ENCODE measurements at regions not wholly inside any gene's neighbourhood (a gene's known extent, or its start where the extent isn't known, plus 50 kb on each side); places are given as distances from the start of the nearest gene placed in this dataset.

DNA sequence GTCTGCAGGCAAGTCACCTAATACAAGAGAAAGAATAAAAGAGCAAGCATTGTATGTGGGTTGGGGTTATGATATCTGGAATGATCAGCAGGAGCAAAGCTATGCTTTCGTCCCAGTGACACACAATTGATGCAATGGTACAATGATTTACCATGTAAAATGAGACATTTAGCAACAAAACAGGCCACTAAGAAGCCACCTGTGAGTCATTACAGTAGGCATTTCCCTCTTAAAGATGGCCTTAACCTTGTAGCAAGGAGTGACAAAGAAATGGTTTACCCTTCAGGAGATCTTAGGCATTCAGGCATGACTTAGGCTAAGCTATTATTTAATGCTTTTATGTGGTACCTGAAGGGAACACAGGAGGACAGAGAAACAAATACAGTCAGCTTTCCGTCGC lies 373.3 kb upstream of the RBMS3 start:
- DNase-seq, result no peak

- no peak for DNase-seq
Measured at GRCh38 chr3:28912120-28912885, 368.6 kb upstream of the RBMS3 start.

- no peak for DNase-seq
Measured at GRCh38 chr3:28915741-28916500, 364.9 kb upstream of the RBMS3 start.

- DNase-seq, result no peak
Measured at GRCh38 chr3:28916713-28917499, 364.0 kb upstream of the RBMS3 start.

DNA sequence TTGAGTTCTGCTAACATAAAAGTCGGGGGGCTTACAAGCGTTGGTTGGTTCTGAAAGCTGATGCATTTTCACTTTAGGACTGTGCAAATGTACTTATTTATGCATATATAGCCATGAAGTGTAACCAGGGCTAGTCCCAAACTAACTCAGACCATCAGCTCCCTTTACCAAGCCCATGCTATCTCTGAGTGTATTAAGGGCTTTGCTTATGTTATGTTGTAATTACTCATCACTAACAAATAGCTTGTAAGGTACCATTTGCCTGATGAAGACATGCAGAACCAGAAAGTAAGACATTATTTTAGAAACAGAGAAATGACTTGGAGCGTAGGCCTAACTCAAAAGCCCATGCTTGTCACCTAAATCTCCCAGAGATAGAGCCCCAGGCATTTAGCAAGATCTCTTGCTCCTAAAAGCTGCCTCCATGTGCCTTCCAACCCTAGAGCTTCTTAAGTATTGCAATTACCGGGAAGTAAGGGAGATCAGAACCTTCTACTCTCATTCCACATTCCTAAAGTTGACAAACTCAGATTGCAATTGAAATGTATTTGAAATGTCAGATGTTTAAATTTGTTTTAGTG lies 362.9 kb upstream of the RBMS3 start:
- DNase-seq, result no peak

DNA sequence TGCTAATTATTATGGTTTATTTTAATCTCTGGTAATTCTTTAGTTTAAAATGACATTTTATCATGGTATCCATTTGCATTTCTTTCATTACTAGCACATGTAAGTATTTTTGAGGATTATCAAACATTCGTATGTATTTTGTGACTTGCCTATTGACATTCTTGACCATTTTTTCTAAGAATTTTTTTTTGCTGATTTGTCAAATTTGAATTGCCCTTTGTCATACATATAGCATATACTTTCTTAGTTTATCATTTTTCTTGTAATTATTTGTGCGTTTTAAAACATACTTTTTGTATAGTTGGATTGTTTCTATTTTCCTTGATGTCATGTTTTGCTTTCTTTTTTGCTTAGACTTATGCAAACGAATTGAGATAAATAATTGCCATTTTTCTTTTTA lies 358.5 kb upstream of the RBMS3 start:
- DNase-seq, result no peak

DNA sequence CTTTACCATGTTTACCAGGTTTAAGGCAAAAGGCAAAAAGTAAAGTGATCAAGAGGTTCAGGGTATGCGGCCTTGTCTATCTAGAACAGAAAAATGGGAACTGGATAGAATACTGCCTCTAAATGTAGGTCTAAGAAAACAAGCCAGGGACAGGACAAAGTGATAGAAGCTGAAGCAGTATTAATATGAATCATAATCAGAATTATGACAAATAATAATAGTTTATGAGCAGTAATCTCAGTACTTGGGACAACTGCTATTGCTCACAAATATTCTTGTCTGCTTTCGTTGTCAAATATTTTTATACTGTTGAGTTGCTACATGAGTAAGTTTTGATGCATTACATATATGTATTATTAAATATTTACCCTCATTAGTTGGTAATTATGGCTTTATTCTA lies 356.9 kb upstream of the RBMS3 start:
- no peak for DNase-seq

DNA sequence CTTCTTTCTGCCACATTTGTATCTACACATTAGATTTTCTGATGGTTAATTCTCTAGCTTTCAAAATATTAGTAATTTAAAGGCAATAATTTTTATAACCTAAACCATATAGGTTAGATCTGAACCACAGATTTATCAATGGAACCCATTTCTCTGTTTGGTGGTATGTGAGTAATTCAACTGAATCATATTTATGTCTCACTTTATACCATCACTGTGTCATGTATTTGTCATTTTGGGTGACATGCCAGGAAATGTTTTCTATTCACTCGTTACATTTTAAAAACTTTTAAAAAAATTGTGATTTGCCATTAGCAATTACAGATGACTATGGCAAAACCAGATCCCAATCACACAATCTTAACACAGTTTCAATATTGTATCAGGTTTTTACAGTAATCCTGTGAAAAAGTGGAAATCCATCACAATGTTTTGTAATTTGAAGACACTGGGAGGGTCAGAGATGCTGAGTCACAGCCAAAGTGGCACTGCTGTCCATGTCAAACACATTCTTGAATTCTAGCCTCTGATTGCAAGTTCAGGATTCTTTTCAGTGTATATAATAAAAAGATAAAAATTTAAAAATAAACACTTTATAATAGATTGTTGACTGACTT lies 356.0 kb upstream of the RBMS3 start:
- DNase-seq, result no peak

GRCh38 chr3:28933337-28933736 lies 347.5 kb upstream of the RBMS3 start:
- no peak for DNase-seq

DNA sequence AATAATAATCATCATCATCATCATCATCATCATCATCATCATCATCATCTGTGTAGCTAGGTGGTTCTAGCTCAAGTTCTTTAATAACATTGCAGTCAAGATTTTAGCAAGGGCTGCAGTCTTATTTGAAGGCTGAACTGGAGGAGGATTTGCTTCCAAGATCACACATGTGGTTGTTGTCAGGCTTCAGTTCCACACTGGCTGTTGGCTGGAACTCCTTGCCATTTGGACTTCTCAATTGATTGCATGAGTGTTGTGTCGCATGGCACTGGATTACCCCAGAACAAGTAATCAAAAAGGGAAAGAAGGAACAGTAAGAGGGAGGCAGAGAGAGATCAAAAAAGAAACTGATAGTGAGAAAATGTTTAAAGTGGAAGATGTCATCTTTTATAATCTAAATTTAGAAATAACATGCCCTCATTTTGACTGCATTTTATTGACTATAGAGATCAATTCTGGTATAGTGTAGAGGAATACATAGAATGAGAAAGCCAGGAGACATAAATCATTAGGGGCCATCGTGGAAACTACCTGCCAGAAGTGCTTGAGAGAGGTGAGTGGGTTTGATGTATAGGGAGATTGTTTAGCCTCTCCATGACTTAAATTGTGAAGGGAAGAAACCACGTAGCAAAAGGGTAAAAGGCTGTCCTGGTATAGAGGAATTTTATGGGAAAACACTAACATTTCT lies 346.6 kb upstream of the RBMS3 start:
- DNase-seq, result no peak

DNA sequence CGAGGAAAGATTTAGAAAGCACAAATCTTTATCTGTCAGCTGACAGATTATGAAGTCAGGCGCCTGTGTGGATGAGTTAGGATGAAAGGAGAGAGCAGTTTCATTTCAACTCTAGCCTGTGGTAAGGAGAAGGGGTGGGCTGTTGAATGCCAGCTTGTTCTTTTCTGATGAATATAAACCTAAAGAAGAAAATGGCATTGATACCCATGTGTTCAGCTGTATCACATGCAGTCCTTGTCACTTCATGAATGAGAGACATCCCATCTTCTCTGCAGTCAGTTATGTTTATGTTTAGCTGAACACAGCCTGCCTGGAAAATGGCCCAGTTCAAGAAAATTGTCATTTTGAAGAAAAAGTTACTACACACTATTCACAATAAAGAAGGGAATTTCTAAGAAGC lies 345.7 kb upstream of the RBMS3 start:
- DNase-seq, result no peak

GRCh38 chr3:28936154-28936553 lies 344.7 kb upstream of the RBMS3 start:
- no peak for DNase-seq

GRCh38 chr3:28940530-28940929 lies 340.3 kb upstream of the RBMS3 start:
- DNase-seq, result no peak

DNA sequence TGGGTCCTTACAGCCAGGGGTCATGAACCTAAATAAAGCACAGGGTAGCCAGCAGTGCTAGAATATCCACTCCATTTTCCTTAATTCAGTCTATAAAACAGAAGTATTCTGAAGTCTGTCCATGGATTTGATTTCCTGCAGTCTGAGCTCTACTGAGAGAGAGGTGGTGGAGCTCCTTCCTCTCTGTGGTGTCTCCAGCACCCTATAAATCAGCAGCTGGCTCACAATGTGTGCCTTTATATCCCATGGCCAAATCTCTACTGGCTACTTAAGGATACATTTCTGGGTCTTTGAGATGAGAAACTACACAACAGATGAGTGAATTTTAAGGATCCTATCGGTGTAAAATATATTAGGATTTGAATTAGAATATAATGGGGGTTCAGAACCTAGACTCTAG lies 339.9 kb upstream of the RBMS3 start:
- DNase-seq, result no peak

DNA sequence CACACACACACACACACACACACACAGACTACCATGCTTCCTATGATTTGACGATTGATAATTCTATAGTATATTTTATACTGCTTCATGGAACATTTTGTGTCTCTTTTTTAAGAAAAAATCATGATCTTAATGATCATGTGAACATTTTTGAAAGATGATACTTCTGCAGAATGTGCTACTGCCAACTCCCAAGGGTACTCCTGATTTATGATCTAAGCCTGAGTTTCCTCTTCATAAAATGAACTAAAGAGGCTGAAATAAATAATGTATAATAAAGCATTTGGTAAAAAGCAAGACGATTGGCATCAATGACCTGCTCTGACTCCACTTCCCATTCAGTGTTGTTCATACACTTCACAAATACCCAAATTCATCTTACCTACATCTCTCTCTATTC lies 333.8 kb upstream of the RBMS3 start:
- DNase-seq, result no peak

DNA sequence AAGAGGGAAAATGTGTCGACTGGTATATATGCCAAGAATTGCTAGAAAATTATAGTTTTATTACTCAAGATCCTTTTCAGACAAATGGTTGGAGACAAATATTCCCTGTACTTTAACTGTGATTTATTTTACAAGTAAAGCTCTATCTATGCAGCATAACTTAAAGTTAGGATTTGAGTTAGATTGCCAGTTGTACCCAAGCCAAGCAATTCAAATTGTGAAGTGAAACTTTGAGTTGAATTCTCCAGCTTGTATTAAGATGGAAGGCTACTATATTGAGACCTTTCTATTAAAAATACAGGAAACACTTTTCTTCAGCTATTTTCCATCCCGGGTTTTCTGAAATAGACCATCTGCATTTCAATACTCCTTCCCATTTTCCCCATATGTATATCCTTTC lies 333.1 kb upstream of the RBMS3 start:
- DNase-seq, result no peak

- no peak for DNase-seq
Measured at GRCh38 chr3:28948685-28949084, 332.2 kb upstream of the RBMS3 start.

- no peak for DNase-seq
Measured at GRCh38 chr3:28949580-28949979, 331.3 kb upstream of the RBMS3 start.

- no peak for DNase-seq
Measured at GRCh38 chr3:28950614-28951013, 330.3 kb upstream of the RBMS3 start.

DNA sequence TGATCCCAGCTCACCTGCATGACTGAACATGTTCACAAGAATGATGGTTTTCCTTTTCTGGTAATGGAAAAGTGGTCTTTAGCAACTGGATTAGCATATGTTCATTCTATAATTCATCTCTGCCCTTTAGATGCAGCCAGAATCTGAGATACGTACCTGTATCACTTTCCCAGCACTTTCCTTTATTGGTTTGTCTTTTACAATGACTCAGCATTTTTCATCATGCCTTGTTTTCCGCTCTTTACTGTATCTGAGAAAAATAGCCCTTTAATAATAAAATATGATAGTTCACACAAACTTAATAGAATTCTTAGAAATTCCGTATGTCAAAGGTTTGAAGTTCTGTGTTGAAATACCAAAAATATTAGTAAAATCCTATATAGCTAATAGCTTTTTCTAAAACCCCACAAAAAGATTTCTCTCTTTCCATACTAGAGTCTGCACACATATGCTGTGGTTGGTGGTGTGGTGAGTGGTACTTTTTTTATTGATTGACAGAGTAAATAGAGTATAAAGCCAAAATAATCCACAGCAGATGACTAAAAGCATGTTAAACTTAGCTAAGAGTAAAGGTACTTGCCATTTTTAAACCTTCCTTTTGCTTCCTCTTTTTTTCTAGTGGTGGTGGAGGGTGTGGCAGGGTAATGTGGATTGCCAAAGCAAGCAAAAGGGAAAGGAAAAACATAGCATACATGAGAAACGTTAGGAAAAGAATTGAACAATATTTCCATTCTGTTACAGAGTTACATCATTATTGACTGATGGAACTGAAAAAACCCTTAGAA lies 328.9 kb upstream of the RBMS3 start:
- no peak for DNase-seq

- DNase-seq, result no peak
Measured at GRCh38 chr3:28958656-28959055, 322.2 kb upstream of the RBMS3 start.

DNA sequence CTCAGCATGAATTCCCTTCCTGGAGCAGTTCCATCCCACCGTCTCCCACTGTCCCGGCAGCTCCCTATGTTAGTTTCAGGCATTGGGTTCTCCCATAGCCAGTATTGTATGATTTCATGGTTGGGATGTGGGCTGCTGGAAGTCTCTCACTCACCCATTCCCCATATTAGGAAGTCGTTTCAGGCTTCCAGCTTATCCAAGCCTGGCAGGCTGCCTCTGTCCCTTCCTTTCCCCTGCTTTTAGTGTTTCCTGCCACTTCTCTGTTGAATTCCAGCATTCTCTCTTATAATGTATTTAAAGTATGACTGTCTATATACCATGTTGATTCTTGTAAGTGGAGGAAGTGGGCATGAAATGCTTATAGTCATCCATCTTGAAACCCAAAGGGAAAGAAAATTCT lies 309.7 kb upstream of the RBMS3 start:
- DNase-seq, result no peak
